ENCODE measurements at regions not wholly inside any gene's neighbourhood (a gene's known extent, or its start where the extent isn't known, plus 50 kb on each side); places are given as distances from the start of the nearest gene placed in this dataset.

DNA sequence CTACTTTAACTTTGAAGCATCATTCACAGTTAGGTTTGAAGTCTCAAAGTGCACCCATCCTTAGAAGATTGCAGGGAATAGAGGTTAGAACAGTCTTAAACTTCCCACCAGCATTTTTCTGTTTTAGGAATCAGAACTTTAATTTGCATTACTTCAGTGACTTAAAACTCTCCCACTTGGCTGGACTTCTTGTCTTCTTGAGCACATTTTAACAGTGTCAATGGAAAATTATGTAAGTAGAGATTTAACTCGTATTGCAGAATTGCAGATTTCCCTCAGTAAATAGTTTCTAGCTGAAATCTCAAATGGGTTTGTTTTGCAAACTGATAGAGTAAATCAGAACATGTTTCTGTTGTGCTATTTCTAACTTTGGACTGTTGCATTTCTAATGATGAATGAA is 369.6 kb downstream of the OTOL1 start:
- FAIRE-seq = no peak
- Histone ChIP-seq H3K4me3 (no peak overlapping the region), H3K36me3 (ENCODE audit: control insufficient read depth, insufficient read depth, low read length) (no peaks in the 10 kb centered on the region), H4K20me1 (replicated peaks; ENCODE audit: control insufficient read depth, insufficient read depth, low read length) (no peaks in the 10 kb centered on the region), H2AFZ (ENCODE audit: low read depth, low read length) (no peak overlapping the region), H3K79me2 (ENCODE audit: control insufficient read depth, insufficient read depth, low read length) (no peaks in the 10 kb centered on the region), H3K4me1 (replicated peaks in 1 of 2; ENCODE audit: control insufficient read depth in 2 of 2, insufficient read depth in 2 of 2, low read length in 2 of 2) (no peaks in the 10 kb centered on the region), H3K9ac (ENCODE audit: insufficient read depth in 1 of 2, low read depth in 2 of 2, low read length in 2 of 2) (no peak overlapping the region), H3K4me2 (ENCODE audit: insufficient read depth, low read length) (no peak overlapping the region), H3K27ac (ENCODE audit: extremely low read depth, low read depth, low read length) (no peak overlapping the region), H3K27me3 (ENCODE audit: control insufficient read depth in 2 of 2, insufficient read depth in 2 of 2, low read length in 2 of 2) (no peaks in the 10 kb centered on the region), H3K9me3 (replicated peaks; ENCODE audit: control insufficient read depth, insufficient read depth, low read depth, low read length) (no peaks in the 10 kb centered on the region), H3K9me1 (ENCODE audit: control insufficient read depth, insufficient read depth, low read length) (no peaks in the 10 kb centered on the region)
- no peak for ATAC-seq
- no peak for DNase-seq (ENCODE audit: extremely low read depth in 1 of 4, low spot score in 3 of 4)
- 0% methylated on average over 1 of the region's 1 CpG for WGBS (ENCODE audit: insufficient coverage, low coverage, missing lambda C conversion rate)
- in situ Hi-C loops (cut with MboI) = no loop called here
- BruUV-seq (replicated peaks) = no TSS peak
- ChIA-PET CTCF (ENCODE audit: low intra/inter-chr PET ratio) (no interaction called here), POLR2A (no interaction called here)
- intact Hi-C loops (cut with micrococcal nuclease) = no loop called here
- TF ChIP-seq TRIM24 (IDR thresholded peaks at IDR 0.05) = no peak
- TF ChIP-seq MTA3 (IDR thresholded peaks at IDR 0.05; ENCODE audit: borderline replicate concordance) = no peak
- no peak for TF ChIP-seq SREBF1 (IDR thresholded peaks at IDR 0.05; ENCODE audit: borderline replicate concordance, low read depth, low read length)
- TF ChIP-seq EP400 (IDR thresholded peaks at IDR 0.05) = no peak
- TF ChIP-seq, protein P1, sequence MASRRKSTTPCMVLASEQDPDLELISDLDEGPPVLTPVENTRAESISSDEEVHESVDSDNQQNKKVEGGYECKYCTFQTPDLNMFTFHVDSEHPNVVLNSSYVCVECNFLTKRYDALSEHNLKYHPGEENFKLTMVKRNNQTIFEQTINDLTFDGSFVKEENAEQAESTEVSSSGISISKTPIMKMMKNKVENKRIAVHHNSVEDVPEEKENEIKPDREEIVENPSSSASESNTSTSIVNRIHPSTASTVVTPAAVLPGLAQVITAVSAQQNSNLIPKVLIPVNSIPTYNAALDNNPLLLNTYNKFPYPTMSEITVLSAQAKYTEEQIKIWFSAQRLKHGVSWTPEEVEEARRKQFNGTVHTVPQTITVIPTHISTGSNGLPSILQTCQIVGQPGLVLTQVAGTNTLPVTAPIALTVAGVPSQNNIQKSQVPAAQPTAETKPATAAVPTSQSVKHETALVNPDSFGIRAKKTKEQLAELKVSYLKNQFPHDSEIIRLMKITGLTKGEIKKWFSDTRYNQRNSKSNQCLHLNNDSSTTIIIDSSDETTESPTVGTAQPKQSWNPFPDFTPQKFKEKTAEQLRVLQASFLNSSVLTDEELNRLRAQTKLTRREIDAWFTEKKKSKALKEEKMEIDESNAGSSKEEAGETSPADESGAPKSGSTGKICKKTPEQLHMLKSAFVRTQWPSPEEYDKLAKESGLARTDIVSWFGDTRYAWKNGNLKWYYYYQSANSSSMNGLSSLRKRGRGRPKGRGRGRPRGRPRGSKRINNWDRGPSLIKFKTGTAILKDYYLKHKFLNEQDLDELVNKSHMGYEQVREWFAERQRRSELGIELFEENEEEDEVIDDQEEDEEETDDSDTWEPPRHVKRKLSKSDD (conservative IDR thresholded peaks at IDR 0.05; ENCODE audit: low read length) = no peak
- no peak for TF ChIP-seq KAT8 (IDR thresholded peaks at IDR 0.05; ENCODE audit: low read depth)
- TF ChIP-seq ZNF436 (CRISPR knock-in tag; IDR thresholded peaks at IDR 0.05) = no peak
- TF ChIP-seq CBX8 (IDR thresholded peaks at IDR 0.05; ENCODE audit: borderline replicate concordance, extremely low read depth, low read depth, low read length, poor library complexity, severe bottlenecking) = no peak
- TF ChIP-seq, protein P2, sequence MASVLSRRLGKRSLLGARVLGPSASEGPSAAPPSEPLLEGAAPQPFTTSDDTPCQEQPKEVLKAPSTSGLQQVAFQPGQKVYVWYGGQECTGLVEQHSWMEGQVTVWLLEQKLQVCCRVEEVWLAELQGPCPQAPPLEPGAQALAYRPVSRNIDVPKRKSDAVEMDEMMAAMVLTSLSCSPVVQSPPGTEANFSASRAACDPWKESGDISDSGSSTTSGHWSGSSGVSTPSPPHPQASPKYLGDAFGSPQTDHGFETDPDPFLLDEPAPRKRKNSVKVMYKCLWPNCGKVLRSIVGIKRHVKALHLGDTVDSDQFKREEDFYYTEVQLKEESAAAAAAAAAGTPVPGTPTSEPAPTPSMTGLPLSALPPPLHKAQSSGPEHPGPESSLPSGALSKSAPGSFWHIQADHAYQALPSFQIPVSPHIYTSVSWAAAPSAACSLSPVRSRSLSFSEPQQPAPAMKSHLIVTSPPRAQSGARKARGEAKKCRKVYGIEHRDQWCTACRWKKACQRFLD (CRISPR knock-in tag; IDR thresholded peaks at IDR 0.05) = no peak
- TF ChIP-seq, protein P3, sequence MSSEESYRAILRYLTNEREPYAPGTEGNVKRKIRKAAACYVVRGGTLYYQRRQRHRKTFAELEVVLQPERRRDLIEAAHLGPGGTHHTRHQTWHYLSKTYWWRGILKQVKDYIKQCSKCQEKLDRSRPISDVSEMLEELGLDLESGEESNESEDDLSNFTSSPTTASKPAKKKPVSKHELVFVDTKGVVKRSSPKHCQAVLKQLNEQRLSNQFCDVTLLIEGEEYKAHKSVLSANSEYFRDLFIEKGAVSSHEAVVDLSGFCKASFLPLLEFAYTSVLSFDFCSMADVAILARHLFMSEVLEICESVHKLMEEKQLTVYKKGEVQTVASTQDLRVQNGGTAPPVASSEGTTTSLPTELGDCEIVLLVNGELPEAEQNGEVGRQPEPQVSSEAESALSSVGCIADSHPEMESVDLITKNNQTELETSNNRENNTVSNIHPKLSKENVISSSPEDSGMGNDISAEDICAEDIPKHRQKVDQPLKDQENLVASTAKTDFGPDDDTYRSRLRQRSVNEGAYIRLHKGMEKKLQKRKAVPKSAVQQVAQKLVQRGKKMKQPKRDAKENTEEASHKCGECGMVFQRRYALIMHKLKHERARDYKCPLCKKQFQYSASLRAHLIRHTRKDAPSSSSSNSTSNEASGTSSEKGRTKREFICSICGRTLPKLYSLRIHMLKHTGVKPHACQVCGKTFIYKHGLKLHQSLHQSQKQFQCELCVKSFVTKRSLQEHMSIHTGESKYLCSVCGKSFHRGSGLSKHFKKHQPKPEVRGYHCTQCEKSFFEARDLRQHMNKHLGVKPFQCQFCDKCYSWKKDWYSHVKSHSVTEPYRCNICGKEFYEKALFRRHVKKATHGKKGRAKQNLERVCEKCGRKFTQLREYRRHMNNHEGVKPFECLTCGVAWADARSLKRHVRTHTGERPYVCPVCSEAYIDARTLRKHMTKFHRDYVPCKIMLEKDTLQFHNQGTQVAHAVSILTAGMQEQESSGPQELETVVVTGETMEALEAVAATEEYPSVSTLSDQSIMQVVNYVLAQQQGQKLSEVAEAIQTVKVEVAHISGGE (CRISPR knock-in tag; IDR thresholded peaks at IDR 0.05) = no peak
- TF ChIP-seq NCOR1 (IDR thresholded peaks at IDR 0.05) = no peak
